ENCODE measurements at regions not wholly inside any gene's neighbourhood (a gene's known extent, or its start where the extent isn't known, plus 50 kb on each side); places are given as distances from the start of the nearest gene placed in this dataset.
"Not testable (repeated sequence)": the region's sequence is repeated elsewhere in the genome, so short reads cannot be mapped to it uniquely, and the experiment has no call there.

GRCh38 chr10:10017716-10018115, 1000.0 kb upstream of the CELF2 start:
- DNase-seq, result no peak

- no peak for DNase-seq
Measured at GRCh38 chr10:10020945-10021344, 996.7 kb upstream of the CELF2 start.

- DNase-seq, result no peak
Measured at GRCh38 chr10:10032991-10033390, 984.7 kb upstream of the CELF2 start.

GRCh38 chr10:10038348-10038747, 979.3 kb upstream of the CELF2 start:
- DNase-seq, result no peak

DNA sequence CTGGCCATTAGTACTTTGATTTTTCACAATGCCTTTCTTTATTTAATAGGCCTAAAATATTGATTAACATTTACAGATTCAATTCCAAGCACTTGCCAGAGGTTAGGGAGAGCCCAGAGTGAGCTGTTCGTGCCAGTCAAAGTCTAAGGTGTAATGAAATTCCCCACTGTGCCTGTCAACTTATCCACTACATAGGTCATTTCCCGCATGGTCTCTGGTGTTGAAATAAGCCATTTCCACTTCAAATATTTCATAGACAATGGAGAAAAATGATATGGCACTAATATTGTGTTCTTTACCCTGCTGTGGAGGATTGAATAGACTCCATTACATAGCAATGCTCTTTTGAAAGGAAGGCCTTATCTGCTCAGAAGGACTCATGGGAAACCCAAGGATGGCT, 978.1 kb upstream of the CELF2 start:
- DNase-seq, result no peak

GRCh38 chr10:10043083-10043482, 974.6 kb upstream of the CELF2 start:
- DNase-seq, result no peak

- DNase-seq, result no peak
Measured at GRCh38 chr10:10044922-10045764, 972.5 kb upstream of the CELF2 start.

DNA sequence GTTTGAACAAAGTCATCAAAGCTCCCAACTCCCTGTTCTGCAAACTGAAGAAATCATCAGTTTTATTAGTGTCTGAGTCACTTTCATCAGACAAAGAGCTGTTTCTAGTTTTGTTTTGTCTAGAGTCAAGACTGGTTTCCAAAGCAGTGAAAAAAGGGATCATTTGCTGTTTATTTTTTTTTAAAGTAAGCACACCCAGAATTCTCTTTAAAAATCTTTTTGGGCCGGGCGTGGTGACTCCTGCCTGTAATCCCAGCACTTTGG, 972.0 kb upstream of the CELF2 start:
- no peak for DNase-seq

DNA sequence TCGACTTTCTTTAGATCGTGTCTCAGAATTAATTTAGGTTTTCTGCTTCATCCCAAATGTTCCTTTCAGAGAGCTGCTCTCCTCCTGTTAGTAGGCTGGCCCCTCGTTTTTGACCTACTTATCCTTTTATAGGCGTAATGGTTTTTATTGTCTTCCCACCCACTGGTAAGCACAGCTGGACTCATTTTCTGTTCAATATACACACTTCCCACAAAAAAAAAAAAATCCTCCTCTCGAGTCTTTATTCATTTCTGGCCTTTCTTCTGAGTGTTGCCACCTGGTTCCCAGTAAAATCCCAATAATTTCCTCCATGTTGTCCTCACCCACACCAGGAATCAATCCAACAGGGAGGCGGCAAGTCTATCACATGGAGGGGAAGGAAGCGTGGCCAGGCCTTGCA, 970.2 kb upstream of the CELF2 start:
- no peak for DNase-seq

DNA sequence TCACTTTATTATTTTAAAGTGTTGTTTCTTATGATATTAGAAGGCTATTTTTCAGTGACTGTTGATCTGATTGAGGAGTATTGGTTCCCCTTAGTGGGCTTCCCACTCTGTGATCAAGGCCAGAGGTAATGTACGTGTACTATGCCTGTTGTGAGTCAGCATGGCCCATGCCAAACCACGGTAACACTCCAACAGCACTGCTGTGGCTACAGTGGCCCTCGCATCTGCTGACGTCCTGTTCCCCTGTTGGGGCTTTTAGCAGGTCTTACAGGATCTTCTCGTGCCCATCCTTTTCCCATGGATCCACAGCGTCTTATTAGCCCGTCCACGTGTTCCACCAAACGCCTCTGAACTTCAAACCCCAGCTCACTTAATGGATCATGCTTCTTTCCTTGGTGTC, 964.6 kb upstream of the CELF2 start:
- no peak for DNase-seq

DNA sequence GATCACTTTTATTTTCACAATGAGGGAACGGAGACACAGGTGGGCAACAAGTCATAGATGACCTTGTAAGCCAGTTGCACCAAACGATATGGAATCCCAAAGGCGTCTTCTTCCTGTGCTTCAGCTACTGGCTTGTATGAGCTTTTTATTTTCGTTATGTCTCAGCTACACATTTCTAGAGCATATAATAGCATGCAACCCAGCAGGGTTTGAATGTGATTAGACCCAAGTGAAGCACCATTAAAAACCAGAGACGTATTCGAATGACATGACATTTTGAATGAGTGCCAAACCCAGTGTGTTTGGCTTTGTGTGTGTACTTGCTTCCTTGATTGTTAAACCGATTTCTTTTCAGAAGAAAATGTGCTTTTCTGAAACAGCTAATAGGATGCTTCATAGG, 963.2 kb upstream of the CELF2 start:
- DNase-seq, result no peak

DNA sequence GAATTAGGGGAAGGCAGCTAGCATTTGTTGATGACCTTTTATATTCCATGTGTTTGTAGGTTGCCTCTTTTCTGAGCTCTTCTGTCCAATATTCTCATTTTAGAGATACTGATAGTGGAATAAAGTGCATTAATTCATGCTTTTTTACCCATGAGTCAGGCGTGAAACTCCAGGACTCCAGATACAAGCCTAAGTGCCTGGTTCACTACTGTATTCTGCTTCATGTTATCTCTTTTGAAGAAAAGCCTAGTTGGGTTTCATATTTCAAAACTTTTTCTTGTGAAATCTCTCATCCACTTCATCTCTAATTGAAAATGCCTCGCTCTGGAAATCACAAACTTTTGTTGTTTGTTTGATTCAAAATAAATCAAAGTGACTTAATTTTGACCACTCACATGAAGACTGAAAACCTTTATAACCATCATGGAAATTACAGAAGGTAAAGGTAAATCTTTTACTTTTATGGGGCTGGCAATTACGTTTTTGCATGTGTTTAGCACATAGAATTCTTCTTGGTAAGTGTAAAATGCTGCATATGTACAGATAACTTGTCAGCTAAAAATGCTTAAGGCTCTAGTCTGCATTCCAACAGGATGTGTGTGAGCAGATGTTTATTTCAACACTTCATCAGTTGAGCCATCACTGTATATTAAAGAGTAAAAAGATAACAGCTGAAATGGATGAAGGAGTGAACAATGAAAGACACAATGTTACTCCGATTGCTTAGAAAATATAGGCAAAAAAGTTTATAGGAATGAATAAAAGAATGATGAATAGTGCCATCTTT, 961.8 kb upstream of the CELF2 start:
- DNase-seq, result no peak

DNA sequence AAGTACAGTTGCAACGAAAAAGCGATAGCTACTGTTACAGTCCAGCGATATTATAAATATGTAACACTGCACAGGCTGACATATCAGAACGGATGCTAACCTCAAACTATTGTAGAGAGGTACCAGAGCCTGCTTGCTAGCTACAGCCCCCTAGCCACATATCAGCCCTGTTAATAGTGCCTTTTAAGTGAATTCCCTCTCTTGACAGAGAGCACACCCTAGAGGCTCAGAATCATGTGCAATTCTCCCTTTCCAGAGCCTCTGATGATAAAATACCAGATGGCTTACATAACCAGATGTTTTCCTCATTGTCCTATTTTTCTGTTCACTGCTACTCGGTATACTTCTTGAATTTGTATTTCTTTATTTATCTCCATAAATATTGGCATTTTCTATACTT, 960.7 kb upstream of the CELF2 start:
- DNase-seq, result no peak

- no peak for DNase-seq
Measured at GRCh38 chr10:10067644-10068043, 950.0 kb upstream of the CELF2 start.

DNA sequence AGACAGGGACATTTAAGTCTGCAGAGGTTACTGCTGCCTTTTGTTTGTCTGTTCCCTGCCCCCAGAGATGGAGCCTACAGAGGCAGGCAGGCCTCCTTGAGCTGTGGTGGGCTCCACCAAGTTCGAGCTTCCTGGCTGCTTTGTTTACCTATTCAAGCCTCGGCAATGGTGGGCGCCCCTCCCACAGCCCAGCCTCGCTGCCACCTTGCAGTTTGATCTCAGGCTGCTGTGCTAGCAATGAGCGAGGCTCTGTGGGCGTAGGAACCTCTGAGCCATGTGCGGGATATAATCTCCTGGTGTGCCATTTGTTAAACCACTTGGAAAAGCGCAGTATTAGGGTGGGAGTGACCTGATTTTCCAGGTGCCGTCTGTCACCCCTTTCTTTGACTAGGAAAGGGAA, 942.8 kb upstream of the CELF2 start:
- DNase-seq, result not testable (repeated sequence)

DNA sequence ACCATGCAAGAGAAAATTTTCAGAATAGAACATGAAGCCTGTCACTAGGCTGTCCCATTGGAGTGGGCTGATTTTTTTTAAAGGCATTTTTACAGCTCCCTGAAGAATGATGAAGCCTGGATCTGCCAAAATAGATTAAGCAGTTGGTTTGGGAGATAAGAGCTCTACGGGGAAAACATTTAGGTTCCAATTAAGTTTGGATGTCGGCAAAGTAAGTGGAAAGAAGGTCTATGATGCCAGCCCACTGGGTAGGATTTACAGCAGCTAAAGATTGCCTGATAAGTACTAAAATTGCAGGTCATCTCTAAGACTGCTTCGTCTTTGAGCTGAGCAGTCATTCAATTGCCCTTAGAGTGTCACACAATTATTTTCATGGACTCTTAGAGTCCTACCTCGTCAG, 939.2 kb upstream of the CELF2 start:
- DNase-seq, result no peak

GRCh38 chr10:10092581-10092980, 925.1 kb upstream of the CELF2 start:
- no peak for DNase-seq

DNA sequence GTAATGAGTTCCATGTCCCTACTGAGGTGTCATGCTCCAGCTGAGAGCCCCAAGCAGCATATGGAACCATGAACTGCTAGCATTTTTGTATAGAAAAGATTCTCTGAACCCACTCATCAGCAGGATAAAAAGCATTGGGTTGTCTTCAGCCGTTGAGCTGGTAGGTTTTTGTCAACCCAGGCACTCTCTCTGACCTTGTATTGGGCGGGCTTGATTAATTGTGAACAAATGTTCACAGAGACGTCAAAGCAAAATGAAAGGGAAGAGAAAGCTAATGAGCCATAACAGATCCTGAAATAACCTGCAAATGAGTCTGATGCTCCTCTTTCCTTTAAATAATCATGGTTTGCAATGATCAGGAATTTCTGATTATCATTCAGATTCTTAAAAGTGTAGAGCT, 924.7 kb upstream of the CELF2 start:
- no peak for DNase-seq

DNA sequence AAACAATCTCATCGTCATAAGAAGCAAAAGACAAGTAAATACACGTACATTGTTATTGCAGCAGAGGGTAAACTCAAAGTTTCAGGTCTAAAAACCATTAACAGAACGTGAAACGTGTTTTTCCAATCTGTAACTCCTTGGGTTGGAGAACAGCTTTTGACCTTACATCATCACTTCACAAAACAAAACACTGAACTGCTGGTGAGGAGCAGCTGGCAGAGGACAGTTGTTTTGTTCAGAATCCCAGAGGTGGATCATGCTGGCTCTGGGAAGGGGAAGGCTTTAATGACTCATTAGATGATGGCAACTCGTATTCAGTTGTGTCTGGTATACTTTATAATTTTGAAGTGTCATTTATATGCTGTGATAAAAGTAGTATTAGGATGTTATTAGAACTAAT, 923.0 kb upstream of the CELF2 start:
- DNase-seq, result no peak

DNA sequence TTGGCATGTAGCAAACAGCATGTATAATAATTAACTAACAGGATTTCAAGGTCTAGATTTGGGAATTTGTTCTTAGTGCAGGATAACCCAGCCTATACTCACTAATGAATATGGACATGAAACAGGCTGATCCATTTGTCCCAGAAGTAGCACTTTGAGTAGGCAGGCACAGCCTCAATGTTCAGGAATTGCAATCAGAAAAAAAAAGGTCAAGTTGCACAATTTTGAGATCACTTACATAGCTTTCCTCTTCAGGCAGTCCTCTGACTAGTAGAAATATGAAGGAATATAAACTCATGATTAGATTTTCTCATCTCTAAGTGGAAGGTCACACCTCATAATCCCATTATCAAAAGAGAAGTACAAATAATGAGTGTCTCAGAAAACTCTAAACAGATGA, 921.4 kb upstream of the CELF2 start:
- DNase-seq, result no peak

GRCh38 chr10:10096898-10097297, 920.8 kb upstream of the CELF2 start:
- no peak for DNase-seq

DNA sequence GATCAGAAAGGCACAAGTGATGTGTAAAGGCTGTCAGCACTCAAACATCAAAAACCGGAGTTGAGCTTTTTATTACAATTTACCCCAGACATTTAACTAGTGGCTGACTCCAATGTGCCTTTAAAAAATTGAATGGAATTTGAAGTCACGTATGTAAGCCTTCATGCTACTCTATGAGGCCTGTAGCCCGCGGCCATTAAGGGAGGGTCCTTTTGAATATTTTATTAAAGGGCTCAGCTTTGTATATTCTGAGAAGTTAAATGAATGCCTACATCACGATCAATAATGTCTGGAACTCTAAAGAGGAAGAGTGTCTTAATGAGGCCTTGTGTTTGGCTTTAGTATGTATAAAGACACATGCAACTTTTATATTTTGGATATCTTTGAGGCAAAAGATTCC, 916.6 kb upstream of the CELF2 start:
- no peak for DNase-seq

GRCh38 chr10:10110844-10111490, 906.7 kb upstream of the CELF2 start:
- no peak for DNase-seq

DNA sequence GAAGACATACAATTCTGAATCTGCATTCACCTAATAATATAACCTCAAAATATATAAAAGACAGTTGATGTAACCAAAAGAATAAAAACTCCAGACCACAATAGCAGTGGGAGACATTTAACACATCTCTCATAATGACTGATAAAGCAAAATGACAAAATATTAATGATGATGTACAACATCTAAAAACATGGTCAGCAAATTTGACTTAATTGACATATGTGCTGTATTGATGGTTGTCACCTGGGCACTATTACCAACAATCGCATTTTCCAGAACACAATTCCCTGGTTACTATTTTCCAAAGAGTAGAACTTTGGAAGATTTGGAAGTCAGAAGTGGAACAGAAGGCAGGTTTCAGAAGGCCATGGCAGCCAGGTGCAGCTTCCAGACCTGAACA, 899.5 kb upstream of the CELF2 start:
- no peak for DNase-seq

Data from 8988T (cell line).